GM06990 (cell line): ENCODE measurements at regions not wholly inside any gene's neighbourhood (a gene's known extent, or its start where the extent isn't known, plus 50 kb on each side); places are given as distances from the start of the nearest gene placed in this dataset.

Experiments used
- DNase-seq: peaks from one replicate; pipeline ENCODE4 v3.0.0-alpha.2; 2011; ENCODE audit not compliant: insufficient read length; ENCODE audit errors: extremely low read depth
- H3K27me3 ChIP-seq: replicated peaks from 2 replicates; pipeline ENCODE4 v1.6.0; 2011; ENCODE audit warnings: low read length; ENCODE audit not compliant: control insufficient read depth, insufficient read depth
- H3K36me3 ChIP-seq: 2 replicates; pipeline ENCODE4 v1.5.1; 2011; ENCODE audit warnings: low read length; ENCODE audit not compliant: control insufficient read depth, insufficient read depth
- H3K4me3 ChIP-seq: replicated peaks from 2 replicates; pipeline ENCODE4 v1.5.1; 2011; ENCODE audit warnings: low read depth, mild to moderate bottlenecking, control low read depth, low read length
- TF ChIP-seq, protein P1 (sequence below): IDR thresholded peaks from 2 replicates; pipeline ENCODE4 v1.5.1; 2011; ENCODE audit warnings: low read length, control low read depth, mild to moderate bottlenecking, inconsistent platforms; ENCODE audit not compliant: insufficient read depth, poor library complexity, severe bottlenecking

DNA sequence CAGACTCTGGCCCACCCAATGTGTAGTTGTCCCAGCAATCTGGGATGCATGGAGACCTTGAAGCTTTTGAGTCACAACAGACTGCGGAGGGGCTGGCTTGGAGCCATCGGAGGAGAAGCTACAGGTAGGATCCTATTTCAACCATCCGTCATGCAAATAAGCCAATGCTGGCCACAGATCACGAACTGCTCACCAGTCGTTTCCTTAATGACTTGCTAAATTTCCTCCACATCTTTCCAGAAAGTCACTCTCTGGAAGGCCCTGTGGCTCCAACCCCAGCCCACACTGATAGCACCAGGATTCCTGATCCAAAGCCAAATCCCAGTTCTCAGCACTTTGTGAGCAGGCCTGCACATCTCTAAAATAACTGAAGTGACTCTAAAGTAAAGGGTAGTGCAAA, 321.3 kb downstream of the RAB28 start:
- TF ChIP-seq, protein P1, sequence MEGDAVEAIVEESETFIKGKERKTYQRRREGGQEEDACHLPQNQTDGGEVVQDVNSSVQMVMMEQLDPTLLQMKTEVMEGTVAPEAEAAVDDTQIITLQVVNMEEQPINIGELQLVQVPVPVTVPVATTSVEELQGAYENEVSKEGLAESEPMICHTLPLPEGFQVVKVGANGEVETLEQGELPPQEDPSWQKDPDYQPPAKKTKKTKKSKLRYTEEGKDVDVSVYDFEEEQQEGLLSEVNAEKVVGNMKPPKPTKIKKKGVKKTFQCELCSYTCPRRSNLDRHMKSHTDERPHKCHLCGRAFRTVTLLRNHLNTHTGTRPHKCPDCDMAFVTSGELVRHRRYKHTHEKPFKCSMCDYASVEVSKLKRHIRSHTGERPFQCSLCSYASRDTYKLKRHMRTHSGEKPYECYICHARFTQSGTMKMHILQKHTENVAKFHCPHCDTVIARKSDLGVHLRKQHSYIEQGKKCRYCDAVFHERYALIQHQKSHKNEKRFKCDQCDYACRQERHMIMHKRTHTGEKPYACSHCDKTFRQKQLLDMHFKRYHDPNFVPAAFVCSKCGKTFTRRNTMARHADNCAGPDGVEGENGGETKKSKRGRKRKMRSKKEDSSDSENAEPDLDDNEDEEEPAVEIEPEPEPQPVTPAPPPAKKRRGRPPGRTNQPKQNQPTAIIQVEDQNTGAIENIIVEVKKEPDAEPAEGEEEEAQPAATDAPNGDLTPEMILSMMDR, result no peak
- Histone ChIP-seq H3K27me3 (no peaks in the 10 kb centered on the region), H3K36me3 (no peaks in the 10 kb centered on the region), H3K4me3 (no peak overlapping the region)
- DNase-seq, result no peak

DNA sequence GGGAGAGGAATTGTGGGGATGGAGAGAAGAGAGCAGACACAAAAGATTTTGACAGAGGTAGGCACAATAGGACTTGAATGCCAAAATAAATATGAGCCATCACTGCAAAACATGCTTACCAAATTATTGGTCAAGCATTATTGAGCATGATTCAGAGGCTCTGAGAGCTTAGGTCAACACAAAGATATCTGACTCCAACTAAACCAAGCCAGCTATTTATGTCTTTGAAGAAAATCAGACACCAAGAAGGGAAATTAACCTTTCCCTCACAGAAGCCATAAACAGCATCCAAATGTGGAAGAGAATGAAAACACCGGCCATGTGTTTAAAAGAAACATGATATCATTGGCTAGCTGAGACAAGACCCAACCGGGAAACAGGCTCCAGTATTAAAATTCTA, 323.2 kb downstream of the RAB28 start:
- no peak for DNase-seq
- Histone ChIP-seq H3K4me3 (no peak overlapping the region), H3K36me3 (no peaks in the 10 kb centered on the region), H3K27me3 (no peaks in the 10 kb centered on the region)
- TF ChIP-seq, protein P1, result no peak

DNA sequence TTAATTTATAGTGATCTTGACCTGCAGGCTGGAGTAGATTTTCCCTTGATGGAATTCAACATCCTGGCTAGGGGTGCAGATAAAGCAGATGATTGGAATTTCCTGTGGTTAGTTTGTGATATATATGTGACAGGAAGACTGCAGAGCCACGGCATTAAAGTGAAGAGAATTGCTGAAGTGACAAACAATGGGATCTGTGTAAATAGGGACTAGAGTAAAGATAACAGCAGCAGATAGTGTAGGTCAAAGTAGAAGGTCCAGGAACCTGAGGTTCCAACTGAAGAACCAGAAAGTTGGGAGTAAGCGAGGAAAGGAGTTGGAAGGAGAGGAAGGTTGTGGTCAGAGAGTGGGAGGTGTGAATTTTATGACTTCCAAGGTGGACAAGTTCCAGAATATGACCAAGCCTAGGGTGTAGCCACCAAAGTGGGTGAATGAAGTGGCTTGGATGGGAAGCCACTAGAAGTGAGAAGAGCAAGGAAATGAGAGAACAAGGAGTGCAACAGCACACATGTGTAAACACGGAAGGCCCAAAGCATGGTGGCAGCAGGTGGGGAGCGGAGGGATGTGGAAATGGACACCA, 325.0 kb downstream of the RAB28 start:
- Histone ChIP-seq H3K27me3 (no peaks in the 10 kb centered on the region), H3K36me3 (no peaks in the 10 kb centered on the region), H3K4me3 (no peak overlapping the region)
- TF ChIP-seq, protein P1, result no peak
- no peak for DNase-seq

GRCh38 chr4:13151194-13151593, 332.9 kb downstream of the RAB28 start:
- no peak for DNase-seq
- no peaks in the 10 kb centered on the region for H3K36me3 ChIP-seq
- no peak overlapping the region for H3K4me3 ChIP-seq
- TF ChIP-seq, protein P1, result no peak
- no peaks in the 10 kb centered on the region for H3K27me3 ChIP-seq

DNA sequence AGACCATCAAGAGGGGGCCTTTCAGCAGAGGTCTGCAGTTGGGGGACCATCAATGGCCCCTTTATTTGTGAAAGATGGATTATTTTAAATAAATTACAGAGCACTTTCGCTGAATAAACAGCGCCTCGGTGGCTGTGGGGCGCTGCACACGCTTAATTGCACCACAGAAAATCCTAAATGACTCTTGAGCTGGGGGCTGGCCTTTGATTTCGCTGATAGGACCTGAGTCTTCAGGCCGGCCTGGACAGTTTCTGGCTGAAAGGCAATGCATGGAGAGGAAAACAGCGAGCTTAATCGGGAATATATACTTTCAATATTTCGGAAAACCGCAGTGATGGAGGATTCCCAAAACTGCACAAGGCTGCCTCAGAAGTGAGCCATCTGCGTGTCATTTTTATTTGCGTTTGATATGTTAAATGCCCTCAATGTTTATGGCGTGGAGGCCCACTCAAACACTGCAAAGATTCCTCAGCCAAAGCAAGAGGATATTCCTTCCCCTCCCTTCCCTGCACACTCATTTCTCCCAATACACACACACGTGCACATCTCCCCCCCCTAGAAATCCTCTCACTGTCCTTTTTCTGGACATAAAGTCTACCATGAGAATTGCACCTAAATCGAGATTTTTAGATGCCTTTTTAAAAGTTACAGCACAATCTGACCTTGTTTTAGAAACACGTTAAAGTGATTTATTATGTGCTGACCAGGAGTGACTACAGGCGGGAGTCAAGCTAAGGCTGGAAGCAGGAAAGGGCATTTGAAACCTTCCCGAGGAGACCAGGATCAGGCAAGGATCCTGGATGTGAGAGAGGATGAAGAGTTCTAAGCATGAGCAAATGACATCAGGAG, 340.7 kb downstream of the RAB28 start:
- Histone ChIP-seq H3K36me3 (no peaks in the 10 kb centered on the region), H3K4me3 (no peak overlapping the region), H3K27me3 (no peaks in the 10 kb centered on the region)
- DNase-seq, result no peak
- TF ChIP-seq, protein P1, result no peak

- H3K27me3 ChIP-seq, result no peaks in the 10 kb centered on the region
- H3K36me3 ChIP-seq, result no peaks in the 10 kb centered on the region
- TF ChIP-seq, protein P1, result no peak
- H3K4me3 ChIP-seq, result no peak overlapping the region
- no peak for DNase-seq
Observed at GRCh38 chr4:13142726-13143125, 341.4 kb downstream of the RAB28 start.
